ENCODE measurements at regions not wholly inside any gene's neighbourhood (a gene's known extent, or its start where the extent isn't known, plus 50 kb on each side); places are given as distances from the start of the nearest gene placed in this dataset.
"Not testable (repeated sequence)": the region's sequence is repeated elsewhere in the genome, so short reads cannot be mapped to it uniquely, and the experiment has no call there.

- DNase-seq = no peak
Observed at GRCh38 chr7:142523821-142524460, 225.3 kb upstream of the PRSS1 start.

GRCh38 chr7:142522735-142523134, 226.5 kb upstream of the PRSS1 start:
- DNase-seq = no peak

- DNase-seq = not testable (repeated sequence)
Observed at GRCh38 chr7:142520885-142521284, 228.4 kb upstream of the PRSS1 start.

- DNase-seq = peak; percentile 27
Observed at GRCh38 chr7:142520455-142520854, 228.8 kb upstream of the PRSS1 start.

- DNase-seq = no peak
Observed at GRCh38 chr7:142519079-142520078, 229.9 kb upstream of the PRSS1 start.

- peak; percentile 56 for DNase-seq
Observed at GRCh38 chr7:142516038-142516501, 233.2 kb upstream of the PRSS1 start.

GRCh38 chr7:142514716-142515115, 234.6 kb upstream of the PRSS1 start:
- DNase-seq = not testable (repeated sequence)

- DNase-seq = no peak
Observed at GRCh38 chr7:142513178-142513955, 235.9 kb upstream of the PRSS1 start.

- no peak for DNase-seq
Observed at GRCh38 chr7:142511801-142512200, 237.5 kb upstream of the PRSS1 start.

GRCh38 chr7:142511374-142511773, 237.9 kb upstream of the PRSS1 start:
- no peak for DNase-seq

GRCh38 chr7:142509235-142509634, 240.0 kb upstream of the PRSS1 start:
- DNase-seq = not testable (repeated sequence)

- DNase-seq = peak; percentile 39
Observed at GRCh38 chr7:142508251-142508650, 241.0 kb upstream of the PRSS1 start.

GRCh38 chr7:142507799-142508198, 241.5 kb upstream of the PRSS1 start:
- DNase-seq = no peak

- DNase-seq = not testable (repeated sequence)
Observed at GRCh38 chr7:142507066-142507465, 242.2 kb upstream of the PRSS1 start.

GRCh38 chr7:142506601-142507000, 242.7 kb upstream of the PRSS1 start:
- DNase-seq = no peak

GRCh38 chr7:142503949-142504348, 245.3 kb upstream of the PRSS1 start:
- DNase-seq = not testable (repeated sequence)

- DNase-seq = no peak
Observed at GRCh38 chr7:142503036-142503435, 245.2 kb upstream of the PRSS58 start.

- DNase-seq = no peak
Observed at GRCh38 chr7:142501434-142501833, 243.6 kb upstream of the PRSS58 start.

- DNase-seq = peak; percentile 30
Observed at GRCh38 chr7:142500366-142500765, 242.5 kb upstream of the PRSS58 start.

- no peak for DNase-seq
Observed at GRCh38 chr7:142499635-142500034, 241.8 kb upstream of the PRSS58 start.

- DNase-seq = no peak
Observed at GRCh38 chr7:142498364-142498763, 240.5 kb upstream of the PRSS58 start.

GRCh38 chr7:142496545-142496991, 238.7 kb upstream of the PRSS58 start:
- DNase-seq = peak; percentile 50

- DNase-seq = not testable (repeated sequence)
Observed at GRCh38 chr7:142495879-142496278, 238.0 kb upstream of the PRSS58 start.

All from CD4-positive, alpha-beta T cell treated with Interleukin-4 for 4 hours (primary cell).